ENCODE measurements at regions not wholly inside any gene's neighbourhood (a gene's known extent, or its start where the extent isn't known, plus 50 kb on each side); places are given as distances from the start of the nearest gene placed in this dataset.

GRCh38 chr13:105370011-105370650 lies 1165.3 kb downstream of the EFNB2 start:
- TF ChIP-seq, protein P1, sequence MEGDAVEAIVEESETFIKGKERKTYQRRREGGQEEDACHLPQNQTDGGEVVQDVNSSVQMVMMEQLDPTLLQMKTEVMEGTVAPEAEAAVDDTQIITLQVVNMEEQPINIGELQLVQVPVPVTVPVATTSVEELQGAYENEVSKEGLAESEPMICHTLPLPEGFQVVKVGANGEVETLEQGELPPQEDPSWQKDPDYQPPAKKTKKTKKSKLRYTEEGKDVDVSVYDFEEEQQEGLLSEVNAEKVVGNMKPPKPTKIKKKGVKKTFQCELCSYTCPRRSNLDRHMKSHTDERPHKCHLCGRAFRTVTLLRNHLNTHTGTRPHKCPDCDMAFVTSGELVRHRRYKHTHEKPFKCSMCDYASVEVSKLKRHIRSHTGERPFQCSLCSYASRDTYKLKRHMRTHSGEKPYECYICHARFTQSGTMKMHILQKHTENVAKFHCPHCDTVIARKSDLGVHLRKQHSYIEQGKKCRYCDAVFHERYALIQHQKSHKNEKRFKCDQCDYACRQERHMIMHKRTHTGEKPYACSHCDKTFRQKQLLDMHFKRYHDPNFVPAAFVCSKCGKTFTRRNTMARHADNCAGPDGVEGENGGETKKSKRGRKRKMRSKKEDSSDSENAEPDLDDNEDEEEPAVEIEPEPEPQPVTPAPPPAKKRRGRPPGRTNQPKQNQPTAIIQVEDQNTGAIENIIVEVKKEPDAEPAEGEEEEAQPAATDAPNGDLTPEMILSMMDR (IDR thresholded peaks at IDR 0.05; ENCODE audit: low read depth, low read length): no peak
- Histone ChIP-seq H3K27me3 (ENCODE audit: insufficient read depth, low read depth, severe bottlenecking) (no peaks in the 10 kb centered on the region), H3K4me3 (ENCODE audit: low read depth, low read length) (no peak overlapping the region), H3K27ac (no peak overlapping the region), H3K36me3 (no peaks in the 10 kb centered on the region), H3K9me3 (ENCODE audit: severe bottlenecking) (no peaks in the 10 kb centered on the region)
- DNase-seq: no peak

DNA sequence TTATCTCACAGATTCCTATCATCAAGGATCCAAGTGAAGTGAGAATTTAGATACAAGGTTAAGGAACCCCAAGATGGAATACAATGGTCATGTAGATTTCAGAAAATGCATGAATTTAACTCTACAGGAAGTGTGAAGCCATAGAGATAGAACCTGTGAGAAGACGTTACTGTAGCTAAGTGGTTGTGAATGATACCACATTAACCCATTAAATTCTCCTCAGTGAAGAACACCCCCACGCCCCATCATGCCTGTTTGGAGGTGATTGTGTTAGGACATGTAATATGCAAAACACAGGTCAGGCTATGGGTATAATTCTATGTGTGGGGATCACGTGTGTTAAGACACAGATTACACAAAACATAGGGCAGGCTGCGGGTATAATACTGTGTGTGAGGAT lies 1166.7 kb downstream of the EFNB2 start:
- TF ChIP-seq, protein P1 (IDR thresholded peaks at IDR 0.05; ENCODE audit: low read depth, low read length): no peak
- DNase-seq: no peak
- Histone ChIP-seq H3K9me3 (ENCODE audit: severe bottlenecking) (no peaks in the 10 kb centered on the region), H3K27ac (no peak overlapping the region), H3K4me3 (ENCODE audit: low read depth, low read length) (no peak overlapping the region), H3K27me3 (ENCODE audit: insufficient read depth, low read depth, severe bottlenecking) (no peaks in the 10 kb centered on the region), H3K36me3 (no peaks in the 10 kb centered on the region)

GRCh38 chr13:105365831-105366230 lies 1169.6 kb downstream of the EFNB2 start:
- H3K9me3 ChIP-seq (ENCODE audit: severe bottlenecking): no peaks in the 10 kb centered on the region
- H3K27ac ChIP-seq: no peak overlapping the region
- DNase-seq: no peak
- no peaks in the 10 kb centered on the region for H3K27me3 ChIP-seq (ENCODE audit: insufficient read depth, low read depth, severe bottlenecking)
- H3K36me3 ChIP-seq: no peaks in the 10 kb centered on the region
- TF ChIP-seq, protein P1 (IDR thresholded peaks at IDR 0.05; ENCODE audit: low read depth, low read length): no peak
- H3K4me3 ChIP-seq (ENCODE audit: low read depth, low read length): no peak overlapping the region

DNA sequence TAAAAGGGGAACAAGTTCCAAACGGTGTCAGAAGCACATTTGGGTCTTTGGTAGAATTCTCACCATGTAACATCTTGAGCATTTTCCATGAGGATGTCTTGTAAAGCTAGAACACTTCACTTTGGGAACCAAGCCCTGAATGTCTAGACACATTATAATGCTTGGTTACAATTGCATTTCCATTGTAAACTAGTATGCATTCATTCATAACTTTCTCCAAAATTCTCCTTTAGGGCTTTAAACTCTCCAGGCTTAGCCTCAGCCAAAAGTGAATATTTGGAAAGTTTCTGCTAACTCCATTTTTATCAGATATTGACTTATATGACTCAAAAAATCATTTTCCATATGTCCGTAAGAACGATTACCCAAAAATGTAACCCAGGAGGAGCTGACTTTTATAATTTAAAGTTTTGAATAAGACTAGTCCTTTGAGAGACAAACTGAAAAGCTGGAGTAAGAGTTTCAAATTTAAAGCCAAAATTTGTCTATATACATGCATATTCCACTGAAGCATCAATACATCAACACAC lies 1170.4 kb downstream of the EFNB2 start:
- H3K27ac ChIP-seq: no peak overlapping the region
- no peaks in the 10 kb centered on the region for H3K9me3 ChIP-seq (ENCODE audit: severe bottlenecking)
- H3K36me3 ChIP-seq: no peaks in the 10 kb centered on the region
- H3K27me3 ChIP-seq (ENCODE audit: insufficient read depth, low read depth, severe bottlenecking): no peaks in the 10 kb centered on the region
- TF ChIP-seq, protein P1 (IDR thresholded peaks at IDR 0.05; ENCODE audit: low read depth, low read length): no peak
- no peak for DNase-seq
- H3K4me3 ChIP-seq (ENCODE audit: low read depth, low read length): no peak overlapping the region

DNA sequence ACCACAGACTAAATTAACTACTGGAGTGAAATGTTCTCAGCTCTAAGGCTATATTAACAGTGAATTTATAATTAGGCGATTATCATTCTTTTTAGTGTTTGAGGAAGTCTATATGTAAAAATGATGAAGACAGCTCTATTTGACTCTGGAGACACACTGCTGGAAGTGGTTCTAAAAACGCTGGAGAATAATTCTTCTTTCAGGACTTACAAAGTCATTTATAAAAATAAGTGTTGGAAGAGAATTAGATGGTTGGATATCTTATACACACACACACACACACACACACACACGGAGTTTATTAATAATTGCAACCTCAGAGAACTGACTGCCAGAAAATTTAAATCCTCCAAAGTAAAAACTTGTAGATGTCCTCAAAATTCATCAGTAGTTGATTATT lies 1171.3 kb downstream of the EFNB2 start:
- no peak for DNase-seq
- H3K27me3 ChIP-seq (ENCODE audit: insufficient read depth, low read depth, severe bottlenecking): no peaks in the 10 kb centered on the region
- no peaks in the 10 kb centered on the region for H3K36me3 ChIP-seq
- no peak overlapping the region for H3K27ac ChIP-seq
- H3K9me3 ChIP-seq (ENCODE audit: severe bottlenecking): no peaks in the 10 kb centered on the region
- TF ChIP-seq, protein P1 (IDR thresholded peaks at IDR 0.05; ENCODE audit: low read depth, low read length): no peak
- no peak overlapping the region for H3K4me3 ChIP-seq (ENCODE audit: low read depth, low read length)
